NCI-H446 treated with DMSO at 0.1 percent for 48 hours (cell line): ENCODE measurements at regions not wholly inside any gene's neighbourhood (a gene's known extent, or its start where the extent isn't known, plus 50 kb on each side); places are given as distances from the start of the nearest gene placed in this dataset.
"Not testable (repeated sequence)": the region's sequence is repeated elsewhere in the genome, so short reads cannot be mapped to it uniquely, and the experiment has no call there.

Experiments used
- DNase-seq: peaks from one replicate; lab custom pipeline; 2025; lab: John Stamatoyannopoulos, UW

DNA sequence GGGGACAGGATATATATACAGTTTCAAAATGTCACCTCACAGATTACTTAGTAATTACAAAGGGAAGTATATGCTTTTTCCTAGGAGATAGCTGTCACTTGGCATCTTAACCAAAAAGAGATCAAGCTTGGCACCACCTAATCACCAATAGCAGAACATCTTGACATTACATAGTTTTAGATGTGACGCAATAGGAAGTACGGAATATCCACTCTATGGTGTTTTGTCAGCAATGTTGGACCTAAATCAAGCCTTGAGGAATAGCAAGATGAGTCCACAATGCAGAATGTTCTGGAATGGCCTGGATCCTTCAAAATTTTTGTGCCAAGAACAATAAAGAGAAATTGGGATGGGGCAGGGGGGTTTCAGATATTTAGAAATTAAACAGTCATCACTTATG lies 1488.2 kb downstream of the FSTL5 start:
- DNase-seq: no peak

DNA sequence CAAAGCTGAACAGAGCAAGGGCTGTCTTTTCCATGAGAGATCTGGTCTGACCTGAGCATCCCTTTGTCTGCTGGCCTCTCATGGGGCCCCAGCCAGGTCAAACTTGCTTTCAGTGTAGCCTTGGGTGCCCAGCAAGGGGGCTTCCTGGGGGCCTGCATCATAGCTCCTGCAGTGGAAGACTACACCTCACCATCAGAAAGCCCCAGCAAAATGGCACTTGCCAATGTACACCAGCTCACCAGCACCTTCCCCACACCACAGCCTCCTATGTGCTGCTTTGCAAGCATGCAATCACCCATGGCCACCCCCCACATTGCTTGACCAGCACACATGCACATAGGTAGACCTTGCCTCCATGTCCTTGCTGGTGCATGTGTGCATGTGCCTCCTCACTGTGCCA lies 1478.1 kb downstream of the FSTL5 start:
- DNase-seq: no peak

DNA sequence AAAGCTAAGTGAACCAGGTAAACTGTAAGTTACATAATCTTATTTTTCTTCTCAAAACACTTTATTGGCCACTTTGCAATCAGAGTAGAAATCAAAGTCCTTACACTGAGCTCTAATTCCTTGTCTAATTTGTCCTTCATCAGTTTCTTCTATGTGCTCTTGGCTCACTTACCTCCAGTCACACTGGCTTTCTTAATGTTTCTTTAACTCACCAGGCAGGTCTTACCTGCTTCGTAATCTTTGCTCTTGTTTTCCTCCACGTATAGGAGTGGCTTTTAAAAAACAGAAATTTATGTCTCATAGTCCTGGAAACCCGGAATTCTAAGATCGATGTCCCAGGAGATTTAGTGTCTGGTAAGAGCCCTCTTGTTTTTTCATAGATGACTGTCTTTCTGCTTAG lies 1462.1 kb downstream of the FSTL5 start:
- DNase-seq: no peak

DNA sequence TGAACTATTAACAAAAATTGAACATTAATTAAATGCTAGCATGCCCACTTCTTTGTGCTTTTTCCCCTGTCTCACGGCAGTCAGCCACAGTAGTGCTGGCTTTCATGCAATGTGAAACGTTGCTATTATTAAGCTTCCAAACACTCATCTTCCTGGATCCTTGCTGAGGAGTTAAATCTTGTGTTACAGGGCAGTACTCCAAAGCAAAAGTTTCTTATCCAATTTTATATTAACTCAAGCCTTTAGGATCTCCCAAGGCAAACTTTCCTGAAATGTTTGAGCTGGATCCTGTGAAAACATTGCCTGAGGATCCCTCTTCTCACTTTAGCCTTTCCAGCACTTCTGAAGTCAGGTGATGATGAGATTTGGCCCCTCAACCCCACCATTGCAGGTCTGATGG lies 1454.8 kb downstream of the FSTL5 start:
- no peak for DNase-seq

DNA sequence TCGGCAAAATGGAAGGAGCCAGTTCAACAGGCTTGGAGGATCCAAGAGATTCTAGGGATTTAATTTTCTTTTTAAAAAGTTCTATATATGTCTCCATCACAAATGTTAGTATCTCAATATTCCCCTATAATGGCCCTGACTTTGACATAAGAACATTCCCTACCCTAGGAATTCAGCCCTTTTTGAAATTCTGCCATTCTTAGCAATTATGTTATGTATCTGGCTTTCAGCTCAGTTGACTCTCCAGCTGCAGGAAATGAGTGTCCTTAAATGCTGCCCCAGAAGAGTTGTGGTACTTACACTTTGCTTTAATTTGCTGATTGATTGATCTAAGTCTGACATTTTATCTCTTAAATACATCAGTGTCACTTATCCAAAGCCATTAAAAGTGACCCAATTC lies 1454.3 kb downstream of the FSTL5 start:
- no peak for DNase-seq

DNA sequence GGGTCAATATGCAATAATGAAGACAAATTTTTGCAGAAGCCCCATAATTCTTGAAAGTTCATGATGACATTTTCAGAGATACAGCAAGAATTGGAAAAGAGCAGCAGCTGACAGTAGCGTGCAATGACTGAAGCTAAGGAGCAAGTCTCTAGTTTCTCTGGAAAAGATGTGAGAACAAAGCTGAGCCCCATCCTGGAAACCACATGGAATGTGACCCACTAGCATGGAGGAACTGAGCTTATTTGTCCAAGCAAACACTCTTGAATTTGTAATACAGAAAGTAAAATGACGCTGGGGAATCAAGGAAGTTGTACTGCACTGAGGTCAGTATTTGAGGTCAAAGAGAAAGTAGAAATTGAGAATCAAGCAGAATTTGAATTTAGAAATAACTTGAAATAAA lies 1447.2 kb downstream of the FSTL5 start:
- DNase-seq: no peak

DNA sequence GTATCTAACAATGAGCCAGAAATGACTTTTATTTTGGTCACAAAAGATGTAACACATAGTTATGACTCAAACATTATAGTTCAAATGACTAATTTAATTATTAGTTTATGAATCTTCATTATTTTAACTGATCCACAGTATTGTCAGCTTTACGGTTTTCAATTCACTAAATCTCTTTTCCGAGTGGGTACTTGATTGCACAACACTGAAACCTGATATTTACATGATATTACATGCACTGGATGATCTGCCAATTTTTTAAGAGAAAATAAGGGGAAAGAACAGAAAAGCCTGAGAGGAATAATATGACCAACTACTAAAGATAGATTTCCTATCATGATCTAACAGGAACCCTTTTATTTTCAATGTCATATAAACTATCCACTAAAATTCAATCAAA lies 1446.0 kb downstream of the FSTL5 start:
- DNase-seq: no peak

DNA sequence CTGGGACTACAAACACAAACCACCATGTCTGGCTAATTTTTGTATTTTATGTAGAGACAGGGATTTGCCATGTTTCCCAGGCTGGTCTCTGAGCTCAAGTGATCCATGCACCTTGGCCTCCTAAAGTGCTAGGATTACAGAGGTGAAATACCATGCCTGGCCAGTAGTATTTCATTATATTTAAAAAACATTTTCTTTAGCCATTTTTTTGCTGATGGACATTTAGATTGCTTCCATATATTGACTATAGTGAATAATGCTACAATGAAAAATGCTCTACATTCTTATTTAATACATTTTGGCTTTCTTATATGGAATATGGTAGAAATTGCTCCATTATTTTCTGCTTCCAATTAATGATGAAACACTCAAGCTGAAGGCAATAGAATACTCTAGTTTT lies 1439.7 kb downstream of the FSTL5 start:
- no peak for DNase-seq

DNA sequence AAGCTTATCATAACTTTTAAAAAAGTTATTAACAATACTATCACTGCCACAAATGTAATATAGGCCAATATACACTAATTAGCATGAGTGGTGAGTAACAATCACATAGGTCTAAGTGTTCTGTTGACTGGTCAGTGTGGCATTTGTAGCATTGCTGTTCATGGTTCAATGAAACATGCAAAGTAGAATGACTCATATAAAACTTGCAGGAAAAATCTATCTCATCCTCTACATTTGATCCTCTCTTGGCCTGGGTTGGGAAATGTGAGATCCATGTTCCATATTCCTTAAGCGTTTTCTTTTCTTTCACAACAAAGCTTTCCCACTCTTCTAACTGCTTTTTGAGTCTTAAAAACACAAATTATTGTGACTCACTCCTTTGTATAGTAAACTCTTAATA lies 1418.7 kb downstream of the FSTL5 start:
- no peak for DNase-seq

DNA sequence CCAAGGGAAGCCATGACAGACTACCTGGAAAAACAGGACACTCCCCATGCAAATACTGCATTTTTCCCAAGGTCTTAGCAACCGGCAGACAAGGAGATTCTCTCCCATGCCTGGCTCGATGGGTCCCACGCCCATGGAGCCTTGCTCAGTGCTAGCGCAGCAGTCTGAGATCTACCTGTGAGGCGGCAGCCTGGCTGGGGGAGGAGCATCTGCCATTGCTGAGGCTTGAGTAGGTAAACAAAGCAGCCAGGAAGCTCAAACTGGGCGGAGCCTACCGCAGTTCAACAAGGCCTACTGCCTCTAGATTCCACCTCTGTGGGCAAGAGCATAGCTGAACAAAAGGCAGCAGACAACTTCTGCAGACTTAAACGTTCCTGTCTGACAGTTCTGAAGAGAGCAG lies 1417.2 kb downstream of the FSTL5 start:
- not testable (repeated sequence) for DNase-seq

DNA sequence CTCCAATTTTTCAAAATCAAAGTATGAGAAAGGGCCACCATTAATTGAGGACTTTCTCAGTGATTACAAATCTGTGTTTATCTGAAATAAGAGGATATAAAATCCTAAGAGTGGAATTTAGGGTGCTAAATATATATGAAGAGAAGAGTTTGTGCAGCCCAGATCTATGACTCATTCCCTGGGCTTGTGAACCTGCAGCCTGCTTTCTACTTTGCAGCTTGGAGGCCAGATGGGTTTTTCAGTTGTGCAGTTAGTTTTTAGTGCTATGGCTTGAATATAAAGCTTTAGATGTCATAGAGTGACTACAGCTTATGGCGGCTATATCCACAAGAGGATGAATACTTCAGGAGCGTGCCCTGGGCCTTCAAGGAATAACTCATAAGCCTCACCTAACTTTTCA lies 1391.1 kb downstream of the FSTL5 start:
- no peak for DNase-seq

DNA sequence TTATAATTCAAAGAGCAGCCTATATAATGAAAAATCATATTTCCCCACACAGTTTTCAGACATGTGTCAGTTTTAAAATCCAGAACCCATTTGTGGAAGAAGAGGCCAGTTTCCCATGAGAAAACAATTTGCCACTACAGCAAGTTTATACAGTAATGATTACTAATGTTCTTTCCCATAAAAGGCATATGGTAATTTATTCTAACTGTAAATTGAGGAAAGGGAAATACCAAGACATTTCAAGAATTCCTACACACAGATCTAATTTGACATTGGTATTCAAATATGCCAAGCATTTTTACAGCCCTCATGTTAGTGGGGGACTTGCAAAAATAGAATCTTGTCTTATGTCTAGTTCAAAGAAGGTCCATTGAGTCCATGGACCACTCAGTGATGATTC lies 1368.6 kb downstream of the FSTL5 start:
- DNase-seq: no peak

DNA sequence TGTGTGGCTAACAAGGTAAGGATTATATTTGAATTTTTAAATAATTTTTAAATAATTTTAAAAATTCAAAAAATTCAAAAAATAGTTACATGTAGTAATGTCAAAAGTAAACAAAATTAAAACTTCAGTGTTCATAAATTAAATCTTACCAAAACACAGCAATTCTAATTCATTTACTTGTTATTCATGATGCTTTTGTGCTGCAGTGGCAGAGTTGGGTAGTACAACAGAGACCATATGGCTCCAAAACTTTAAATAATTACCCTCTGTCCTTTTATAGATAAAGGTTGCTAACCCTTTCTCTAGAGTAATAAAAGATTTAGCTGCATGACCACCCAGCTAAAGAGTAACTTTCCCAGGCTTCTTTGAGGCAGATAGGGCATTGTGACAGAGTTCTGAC lies 1355.6 kb downstream of the FSTL5 start:
- DNase-seq: no peak

DNA sequence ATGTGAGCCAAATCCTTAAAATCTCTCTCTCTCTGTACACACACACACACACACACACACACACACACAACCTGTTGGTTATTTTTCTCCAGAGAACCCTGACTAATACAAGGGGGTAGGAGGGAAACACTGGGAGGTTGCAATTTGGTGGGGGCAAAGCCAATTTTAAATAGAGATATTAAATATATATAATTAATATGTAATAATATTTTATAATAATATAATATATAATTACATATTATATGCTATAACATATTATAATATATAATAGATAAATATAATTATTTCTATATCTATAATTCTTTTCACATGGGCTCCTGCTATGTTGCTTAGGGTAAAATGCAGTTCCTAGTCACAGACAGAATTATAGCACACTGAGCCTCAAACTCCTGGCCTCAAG lies 1354.2 kb downstream of the FSTL5 start:
- no peak for DNase-seq

DNA sequence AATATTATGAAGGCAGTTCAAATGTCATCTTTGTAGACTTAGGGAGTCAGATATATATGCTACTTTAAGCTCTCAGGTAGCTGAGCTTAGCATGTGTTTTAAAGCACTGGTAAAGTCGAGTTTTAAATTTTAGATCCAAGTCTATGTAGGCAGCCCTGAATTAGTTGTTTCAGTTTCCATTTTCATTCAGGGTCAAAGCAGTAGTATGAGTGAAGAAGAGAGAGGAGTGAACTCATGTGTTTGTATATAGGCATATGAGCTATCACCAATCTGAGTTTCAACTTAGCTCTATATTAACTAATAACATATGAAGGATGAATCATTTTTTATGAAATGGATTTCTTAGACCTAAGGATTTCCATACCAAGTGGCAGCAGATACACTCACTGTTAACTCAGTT lies 1353.4 kb downstream of the FSTL5 start:
- DNase-seq: no peak

DNA sequence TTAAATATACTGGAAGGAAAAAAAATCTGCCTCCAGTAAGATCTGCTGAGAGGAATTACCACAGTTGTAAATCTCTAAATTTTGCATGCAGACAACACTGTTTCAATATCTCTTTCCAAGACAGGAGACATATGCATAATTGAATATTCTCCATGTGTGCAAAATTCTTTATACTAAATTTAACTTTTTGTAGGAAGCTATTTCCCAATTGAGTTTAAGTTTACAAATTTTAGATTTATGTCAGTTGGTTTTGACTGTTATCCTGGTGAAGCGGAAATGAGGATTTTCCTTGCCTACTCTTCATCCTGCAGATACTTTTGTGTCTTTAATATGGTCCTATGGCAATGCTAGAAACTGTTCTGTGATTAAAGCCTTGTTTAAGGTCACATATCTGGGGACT lies 1352.9 kb downstream of the FSTL5 start:
- no peak for DNase-seq

DNA sequence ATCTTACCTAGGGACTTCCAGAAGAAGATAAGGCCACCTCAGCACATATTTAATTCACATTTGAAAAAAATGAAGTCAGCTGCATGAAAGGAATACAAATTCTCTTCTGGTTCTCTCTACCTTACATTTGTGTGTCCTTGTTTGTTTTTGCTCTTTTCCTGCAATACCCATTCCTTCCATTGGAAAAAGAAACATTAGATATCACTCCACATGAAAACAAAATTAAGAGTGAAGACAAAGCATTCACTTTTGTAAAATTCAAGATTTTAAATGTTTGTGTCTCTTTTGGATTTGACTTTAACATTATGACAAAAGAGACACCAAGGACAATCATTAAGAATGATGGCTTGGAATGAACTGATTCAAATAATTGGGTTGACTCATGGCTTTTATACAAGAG lies 1351.8 kb downstream of the FSTL5 start:
- no peak for DNase-seq

DNA sequence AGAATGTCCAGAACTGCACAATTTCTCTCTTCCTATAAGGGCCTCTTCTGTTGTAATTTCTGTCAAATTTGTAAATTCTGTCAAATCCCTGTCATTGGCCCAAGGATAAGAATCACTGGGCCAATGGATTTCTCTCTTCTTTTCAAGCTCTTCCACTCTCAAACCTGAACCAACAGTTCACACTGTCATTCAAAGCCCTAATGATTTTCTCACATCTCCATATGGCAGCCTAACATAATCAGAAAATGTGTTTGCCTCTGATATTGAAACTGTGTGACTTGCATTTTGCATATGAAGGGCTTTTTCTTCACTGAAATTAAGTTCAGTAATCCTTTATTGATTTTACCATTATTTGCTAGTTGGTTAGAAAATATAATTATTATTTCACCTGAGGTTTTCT lies 1349.1 kb downstream of the FSTL5 start:
- no peak for DNase-seq

DNA sequence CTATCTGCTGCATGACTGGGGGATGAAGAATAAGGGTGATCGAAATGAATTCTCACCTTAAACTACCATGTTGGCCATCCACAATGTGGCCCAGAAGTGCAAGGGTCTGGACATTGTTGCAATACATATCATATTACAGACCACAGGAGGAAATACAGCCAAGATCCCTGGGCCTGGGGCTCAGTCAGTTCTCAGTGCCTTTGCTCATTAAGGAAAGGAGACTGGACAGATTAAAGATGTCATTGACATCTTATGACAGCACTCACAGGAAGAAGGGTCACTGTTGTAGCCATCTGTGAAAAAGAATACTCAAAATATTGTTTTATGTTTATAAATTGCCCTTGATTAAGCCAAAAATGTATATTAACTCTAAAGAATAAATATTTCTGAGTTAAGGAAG lies 1345.2 kb downstream of the FSTL5 start:
- DNase-seq: no peak

DNA sequence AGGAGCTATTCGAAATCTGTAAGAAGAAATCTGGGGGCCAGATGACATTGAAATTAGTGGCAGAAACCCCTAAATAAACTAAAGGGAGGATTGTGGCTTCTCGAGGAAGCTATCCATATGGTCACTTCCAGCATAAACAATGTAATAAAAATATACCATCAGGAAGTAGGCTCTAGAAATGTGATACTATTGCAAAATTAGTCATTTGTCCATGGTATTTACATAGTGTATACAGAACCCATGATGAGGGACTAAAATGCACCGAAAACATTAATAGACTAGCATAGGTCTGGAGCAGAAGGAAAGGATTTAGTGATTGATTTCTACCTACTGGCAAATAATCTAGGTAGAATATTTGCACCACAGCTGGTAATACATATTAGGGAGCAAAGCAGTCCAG lies 1344.0 kb downstream of the FSTL5 start:
- no peak for DNase-seq

DNA sequence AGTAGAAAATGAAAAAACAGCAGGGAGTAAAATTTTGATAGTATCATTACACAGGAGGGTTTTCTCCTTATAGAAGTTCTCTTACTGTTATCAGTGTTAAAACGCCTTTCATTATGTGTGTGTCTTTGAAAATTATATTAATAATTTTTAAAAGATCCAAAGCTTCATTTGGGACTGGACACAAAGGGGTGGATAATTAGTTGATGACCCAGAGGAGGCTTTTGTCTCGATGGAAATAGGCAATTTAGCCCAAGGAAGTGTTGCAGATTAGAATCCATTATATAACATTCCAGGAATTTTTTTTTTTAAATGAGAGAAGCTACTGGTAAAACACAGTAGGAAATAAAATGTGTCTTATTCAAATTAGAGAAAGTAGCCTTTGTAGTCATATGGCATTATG lies 1339.3 kb downstream of the FSTL5 start:
- no peak for DNase-seq

DNA sequence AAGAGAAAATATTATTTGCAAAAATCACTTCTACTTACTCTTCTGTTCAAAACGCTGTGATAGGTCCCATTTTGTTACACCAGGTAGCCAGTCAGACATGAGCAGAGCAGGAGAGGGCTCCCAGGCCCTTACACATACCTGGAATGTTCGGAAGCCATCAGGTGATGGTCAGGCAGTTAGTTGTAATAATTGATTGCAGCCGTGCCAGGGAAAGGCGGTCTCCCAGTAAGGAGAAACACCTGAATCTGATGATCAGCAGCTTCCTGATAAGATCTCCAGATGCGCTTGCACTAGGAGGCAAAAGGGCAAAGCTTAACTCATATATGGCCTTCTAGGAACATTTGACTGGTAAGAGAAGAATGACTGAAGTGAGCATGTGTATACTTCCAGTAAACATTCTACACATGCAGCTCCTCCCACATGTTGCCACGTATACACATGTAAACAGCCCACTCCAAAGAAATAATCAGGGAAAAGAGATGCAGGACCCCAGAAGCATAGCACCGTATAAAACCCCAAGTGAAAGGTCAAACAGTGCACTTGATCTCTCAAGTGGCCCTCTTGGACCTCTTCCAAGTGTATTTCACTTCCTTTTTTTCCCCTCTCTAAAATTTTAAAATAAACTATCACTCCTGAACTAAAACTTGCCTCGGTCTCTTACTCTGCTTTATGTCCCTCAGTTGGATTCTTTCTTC lies 1338.0 kb downstream of the FSTL5 start:
- no peak for DNase-seq

DNA sequence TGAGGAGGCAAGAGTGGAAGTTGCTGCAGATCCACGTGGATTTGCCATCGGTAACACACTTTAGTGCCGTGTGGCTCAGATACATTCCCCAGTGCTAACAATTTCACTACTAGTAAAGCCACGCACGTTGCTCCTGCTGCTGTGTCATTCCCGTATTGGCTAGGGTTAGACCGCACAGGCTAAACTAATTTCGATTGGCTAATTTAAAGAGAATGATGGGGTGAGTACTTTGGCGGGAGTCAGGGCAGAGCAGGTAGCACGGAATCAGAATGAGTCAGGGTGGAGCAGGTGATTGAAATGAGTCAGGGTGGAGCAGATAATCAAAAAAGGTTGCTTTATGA lies 1337.5 kb downstream of the FSTL5 start:
- DNase-seq: no peak

DNA sequence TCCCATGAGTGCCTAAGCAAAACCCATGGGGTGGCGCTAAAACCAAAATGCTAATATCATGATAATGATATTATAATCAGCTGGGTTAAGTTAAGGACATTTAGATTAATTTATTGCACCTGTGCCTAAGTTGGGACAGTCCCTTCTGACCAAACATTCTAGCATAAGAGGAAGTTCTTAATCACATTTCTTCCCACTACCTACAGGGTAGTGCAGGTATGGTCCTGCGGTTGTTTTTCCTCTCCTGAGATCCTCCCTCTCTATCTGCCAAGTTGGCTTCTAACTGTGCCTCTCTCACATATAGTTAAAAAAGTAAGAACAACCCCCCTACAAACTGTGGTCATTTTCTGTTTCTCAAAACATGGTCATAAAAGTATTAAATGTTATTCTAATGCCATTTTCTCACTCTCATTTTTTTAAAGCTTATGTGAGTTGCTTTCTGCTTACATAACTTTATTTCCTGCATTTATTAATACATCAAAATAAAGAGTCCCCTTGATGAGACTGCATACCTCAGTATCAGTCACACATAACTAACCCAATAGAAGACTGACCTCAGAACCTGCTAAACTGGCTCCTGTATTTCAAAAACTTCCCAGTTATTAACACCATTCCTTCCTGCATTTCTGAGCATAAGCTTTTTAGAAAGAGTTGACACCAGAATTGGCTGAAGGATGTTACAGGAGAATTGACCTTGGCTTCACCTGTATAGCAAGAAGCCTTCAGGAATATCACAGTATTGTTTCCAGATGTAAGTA lies 1332.5 kb downstream of the FSTL5 start:
- no peak for DNase-seq
